GM23338 (cell line): ENCODE measurements at regions not wholly inside any gene's neighbourhood (a gene's known extent, or its start where the extent isn't known, plus 50 kb on each side); places are given as distances from the start of the nearest gene placed in this dataset.

ENCODE experiments used
- ATAC-seq: fragments of 200-7000 bp; cut with Tn5 transposase; 3 replicates; pipeline ENCODE4 v1.9.1; 2020
- DNase-seq: peaks from one replicate; pipeline ENCODE4 v3.0.0-alpha.2; 2015; ENCODE audit warnings: low spot score
- H2AFZ ChIP-seq: fragments of 200-600 bp; sonication (generic); 2 replicates; pipeline ENCODE4 v1.8.0; 2016; ENCODE audit warnings: antibody characterized with exemption, mild to moderate bottlenecking, moderate library complexity
- H3F3A ChIP-seq: fragments of 200-600 bp; sonication (generic); replicated peaks from 2 replicates; pipeline ENCODE4 v1.8.0; 2017; ENCODE audit warnings: antibody characterized with exemption, mixed run types, low read depth
- H3K27ac ChIP-seq: fragments of 200-600 bp; sonication (generic); 2 replicates; pipeline ENCODE4 v1.6.1; 2016; ENCODE audit warnings: low read depth
- H3K27me3 ChIP-seq: fragments of 200-600 bp; sonication (generic); 2 replicates; pipeline ENCODE4 v1.8.0; 2016; ENCODE audit warnings: mild to moderate bottlenecking, mixed run types, moderate library complexity; ENCODE audit not compliant: insufficient read depth
- H3K36me3 ChIP-seq: fragments of 200-600 bp; sonication (generic); 2 replicates; pipeline ENCODE4 v1.8.0; 2016; ENCODE audit warnings: mild to moderate bottlenecking; ENCODE audit not compliant: insufficient read depth
- H3K4me1 ChIP-seq: fragments of 200-600 bp; sonication (generic); 2 replicates; pipeline ENCODE4 v1.8.0; 2016; ENCODE audit warnings: mild to moderate bottlenecking, moderate library complexity; ENCODE audit not compliant: insufficient read depth
- H3K4me2 ChIP-seq: fragments of 200-600 bp; sonication (generic); 2 replicates; pipeline ENCODE4 v1.7.1; 2017; ENCODE audit warnings: mixed run types
- H3K4me3 ChIP-seq: fragments of 200-600 bp; sonication (generic); 2 replicates; pipeline ENCODE4 v1.6.1; 2016; ENCODE audit warnings: mixed run types
- H3K79me2 ChIP-seq: fragments of 200-600 bp; sonication (generic); replicated peaks from 2 replicates; pipeline ENCODE4 v1.8.0; 2017; ENCODE audit warnings: mild to moderate bottlenecking; ENCODE audit not compliant: insufficient read depth
- H3K9me2 ChIP-seq: fragments of 200-600 bp; sonication (generic); 2 replicates; pipeline ENCODE4 v1.8.0; 2017; ENCODE audit not compliant: insufficient read depth
- H4K20me1 ChIP-seq: fragments of 200-600 bp; sonication (generic); replicated peaks from 2 replicates; pipeline ENCODE4 v1.8.0; 2017; ENCODE audit warnings: mild to moderate bottlenecking; ENCODE audit not compliant: insufficient read depth
- H3K27ac Mint-ChIP-seq: 2 replicates; pipeline ENCODE4 v1.8.0; 2020; ENCODE audit warnings: inconsistent platforms, mild to moderate bottlenecking, moderate library complexity, mixed read lengths
- H3K27me3 Mint-ChIP-seq: 3 replicates; pipeline ENCODE4 v1.8.0; 2022; ENCODE audit warnings: low read depth, mild to moderate bottlenecking, moderate library complexity, mixed read lengths, inconsistent platforms; ENCODE audit not compliant: insufficient read depth, poor library complexity
- H3K36me3 Mint-ChIP-seq: 3 replicates; pipeline ENCODE4 v1.8.0; 2021; ENCODE audit warnings: low read depth, mild to moderate bottlenecking, inconsistent platforms, moderate library complexity, mixed read lengths
- H3K4me1 Mint-ChIP-seq: 3 replicates; pipeline ENCODE4 v1.8.0; 2020; ENCODE audit warnings: mild to moderate bottlenecking, inconsistent platforms, mixed read lengths
- H3K4me3 Mint-ChIP-seq: 3 replicates; pipeline ENCODE4 v1.8.0; 2021; ENCODE audit warnings: moderate library complexity, mild to moderate bottlenecking, inconsistent platforms, mixed read lengths
- H3K9me3 Mint-ChIP-seq: 3 replicates; pipeline ENCODE4 v1.8.0; 2020; ENCODE audit warnings: moderate library complexity, mild to moderate bottlenecking, inconsistent platforms, mixed read lengths
- CREB1 ChIP-seq: fragments of 250-450 bp; sonication (Bioruptor Pico); IDR thresholded peaks from 2 replicates; pipeline ENCODE4 v1.5.0; 2020; ENCODE audit warnings: low read depth, mild to moderate bottlenecking, moderate library complexity
- EZH2 ChIP-seq: fragments of 200-600 bp; sonication (generic); IDR thresholded peaks from one replicate; pipeline ENCODE4 v1.8.0; 2017; ENCODE audit warnings: antibody characterized with exemption, mild to moderate bottlenecking, low read depth; ENCODE audit not compliant: unreplicated experiment
- EZH2phosphoT487 ChIP-seq: fragments of 200-600 bp; sonication (generic); IDR thresholded peaks from one replicate; pipeline ENCODE4 v1.8.1; 2018; ENCODE audit warnings: antibody characterized with exemption; ENCODE audit not compliant: unreplicated experiment
- JUNB ChIP-seq: IDR thresholded peaks from one replicate; pipeline ENCODE4 v1.6.1; 2016; ENCODE audit warnings: antibody characterized with exemption; ENCODE audit not compliant: unreplicated experiment
- NANOG ChIP-seq: IDR thresholded peaks from 2 replicates; pipeline ENCODE4 v1.6.1; 2016; ENCODE audit warnings: antibody characterized with exemption, borderline replicate concordance
- POLR2AphosphoS5 ChIP-seq: IDR thresholded peaks from 2 replicates; pipeline ENCODE4 v1.6.1; 2016; ENCODE audit warnings: antibody characterized with exemption, low read depth
- REST ChIP-seq: IDR thresholded peaks from one replicate; pipeline ENCODE4 v1.6.1; 2018; ENCODE audit warnings: antibody characterized with exemption; ENCODE audit not compliant: unreplicated experiment
- STAT1 ChIP-seq: IDR thresholded peaks from one replicate; pipeline ENCODE4 v1.6.1; 2016; ENCODE audit warnings: antibody characterized with exemption; ENCODE audit not compliant: unreplicated experiment
- ZNF114 ChIP-seq: fragments of 250-450 bp; sonication (Bioruptor Pico); IDR thresholded peaks from 2 replicates; pipeline ENCODE4 v1.5.0; 2020; ENCODE audit warnings: mild to moderate bottlenecking, moderate library complexity
- ZNF331 ChIP-seq: fragments of 250-450 bp; sonication (Bioruptor Pico); IDR thresholded peaks from 2 replicates; pipeline ENCODE4 v1.5.0; 2020; ENCODE audit warnings: low read depth, mild to moderate bottlenecking, moderate library complexity
- ZNF462 ChIP-seq: fragments of 250-450 bp; sonication (Bioruptor Pico); IDR thresholded peaks from 2 replicates; pipeline ENCODE4 v1.5.0; 2020; ENCODE audit warnings: mild to moderate bottlenecking, moderate library complexity
- TF ChIP-seq, protein P1 (sequence below): IDR thresholded peaks from 2 replicates; pipeline ENCODE4 v1.6.1; 2016; ENCODE audit warnings: antibody characterized with exemption

- TF ChIP-seq ZNF462, result no peak
- TF ChIP-seq POLR2AphosphoS5, result no peak
- TF ChIP-seq NANOG, result no peak
- TF ChIP-seq, protein P1, sequence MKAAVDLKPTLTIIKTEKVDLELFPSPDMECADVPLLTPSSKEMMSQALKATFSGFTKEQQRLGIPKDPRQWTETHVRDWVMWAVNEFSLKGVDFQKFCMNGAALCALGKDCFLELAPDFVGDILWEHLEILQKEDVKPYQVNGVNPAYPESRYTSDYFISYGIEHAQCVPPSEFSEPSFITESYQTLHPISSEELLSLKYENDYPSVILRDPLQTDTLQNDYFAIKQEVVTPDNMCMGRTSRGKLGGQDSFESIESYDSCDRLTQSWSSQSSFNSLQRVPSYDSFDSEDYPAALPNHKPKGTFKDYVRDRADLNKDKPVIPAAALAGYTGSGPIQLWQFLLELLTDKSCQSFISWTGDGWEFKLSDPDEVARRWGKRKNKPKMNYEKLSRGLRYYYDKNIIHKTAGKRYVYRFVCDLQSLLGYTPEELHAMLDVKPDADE, result no peak
- TF ChIP-seq STAT1, result no peak
These were observed 286.3 kb downstream of the NNT start (continued) for GRCh38 chr5:43889233-43889632.

- Histone ChIP-seq H3K4me1 (no peaks in the 10 kb centered on the region), H3K4me3 (no peak overlapping the region), H3K27ac (no peak overlapping the region), H3F3A (no peaks in the 10 kb centered on the region), H3K79me2 (no peaks in the 10 kb centered on the region), H4K20me1 (no peaks in the 10 kb centered on the region), H3K9me2 (no peaks in the 10 kb centered on the region), H3K36me3 (no peaks in the 10 kb centered on the region), H3K27me3 (no peaks in the 10 kb centered on the region), H2AFZ (no peak overlapping the region), H3K4me2 (no peak overlapping the region)
- H3K4me3 Mint-ChIP-seq, result no peak overlapping the region
- H3K27ac Mint-ChIP-seq, result no peak overlapping the region
- ATAC-seq, result no peak
- H3K9me3 Mint-ChIP-seq, result no peaks in the 10 kb centered on the region
- no peak for DNase-seq
- no peaks in the 10 kb centered on the region for H3K36me3 Mint-ChIP-seq
- H3K27me3 Mint-ChIP-seq, result peaks cover 2% of the 10 kb centered on the region
- no peaks in the 10 kb centered on the region for H3K4me1 Mint-ChIP-seq
- no peak for TF ChIP-seq EZH2phosphoT487
- no peak for TF ChIP-seq NANOG
- TF ChIP-seq REST, result no peak
- TF ChIP-seq CREB1 (CRISPR knock-in tag), result no peak
- TF ChIP-seq STAT1, result no peak
- no peak for TF ChIP-seq ZNF331 (CRISPR knock-in tag)
- TF ChIP-seq, protein P1, result no peak
- no peak for TF ChIP-seq EZH2
- TF ChIP-seq JUNB, result no peak
- no peak for TF ChIP-seq ZNF114 (CRISPR knock-in tag)
- TF ChIP-seq POLR2AphosphoS5, result no peak
These were observed 272.8 kb downstream of the NNT start for GRCh38 chr5:43875741-43876140.
